ENCODE measurements at regions not wholly inside any gene's neighbourhood (a gene's known extent, or its start where the extent isn't known, plus 50 kb on each side); places are given as distances from the start of the nearest gene placed in this dataset.

- DNase-seq, result no peak
Observed at GRCh38 chr4:141290771-141291170, 70.1 kb downstream of the ZNF330 start.

- no peak for DNase-seq
Observed at GRCh38 chr4:141294306-141294705, 73.6 kb downstream of the ZNF330 start.

- DNase-seq, result no peak
Observed at GRCh38 chr4:141301216-141301615, 80.5 kb downstream of the ZNF330 start.

- DNase-seq, result no peak
Observed at GRCh38 chr4:141302924-141303323, 82.2 kb downstream of the ZNF330 start.

- no peak for DNase-seq
Observed at GRCh38 chr4:141304346-141304745, 83.7 kb downstream of the ZNF330 start.

GRCh38 chr4:141306331-141306730 is 85.6 kb downstream of the ZNF330 start:
- DNase-seq, result no peak

- peak; percentile 65 for DNase-seq
Observed at GRCh38 chr4:141307241-141307689, 86.6 kb downstream of the ZNF330 start.

- DNase-seq, result no peak
Observed at GRCh38 chr4:141309874-141310273, 89.2 kb downstream of the ZNF330 start.

- no peak for DNase-seq
Observed at GRCh38 chr4:141311246-141312204, 90.8 kb downstream of the ZNF330 start.

- no peak for DNase-seq
Observed at GRCh38 chr4:141314627-141315026, 93.9 kb downstream of the ZNF330 start.

- DNase-seq, result no peak
Observed at GRCh38 chr4:141328560-141329173, 108.0 kb downstream of the ZNF330 start.

GRCh38 chr4:141329174-141329569 is 108.5 kb downstream of the ZNF330 start:
- DNase-seq, result peak; percentile 76

GRCh38 chr4:141330616-141331015 is 109.9 kb downstream of the ZNF330 start:
- no peak for DNase-seq

GRCh38 chr4:141331534-141332358 is 111.1 kb downstream of the ZNF330 start:
- no peak for DNase-seq

- DNase-seq, result peak; percentile 8
Observed at GRCh38 chr4:141332359-141333181, 111.9 kb downstream of the ZNF330 start.

- peak; percentile 35 for DNase-seq
Observed at GRCh38 chr4:141333456-141334230, 112.9 kb downstream of the ZNF330 start.

GRCh38 chr4:141335166-141335565 is 114.5 kb downstream of the ZNF330 start:
- no peak for DNase-seq

- no peak for DNase-seq
Observed at GRCh38 chr4:141338238-141338637, 117.5 kb downstream of the ZNF330 start.

- no peak for DNase-seq
Observed at GRCh38 chr4:141339391-141339790, 118.7 kb downstream of the ZNF330 start.

- DNase-seq, result peak; percentile 50
Observed at GRCh38 chr4:141339966-141340365, 119.3 kb downstream of the ZNF330 start.

- no peak for DNase-seq
Observed at GRCh38 chr4:141340458-141340857, 119.8 kb downstream of the ZNF330 start.
